HepG2 (cell line): ENCODE measurements at regions not wholly inside any gene's neighbourhood (a gene's known extent, or its start where the extent isn't known, plus 50 kb on each side); places are given as distances from the start of the nearest gene placed in this dataset.

ENCODE experiments used
- ATAC-seq: fragments of 200-7000 bp; cut with Tn5 transposase; 3 replicates; pipeline ENCODE4 v1.9.1; 2020; ENCODE audit warnings: mild to moderate bottlenecking, moderate library complexity
- BruUV-seq: library from RNA; stranded (reverse); fragments of 400-500 nt; replicated peaks from 2 replicates; lab custom pipeline; 2021; lab: Mats Ljungman, UMichigan
- CTCF ChIA-PET: fragments of 300-600 bp; formaldehyde crosslinking; extraction: SDS; loops from one replicate; lab custom pipeline; 2021; ENCODE audit warnings: low total read pairs, inconsistent platforms, low intra/inter-chr PET ratio; lab: Yijun Ruan, JAX
- POLR2A ChIA-PET: fragments of 350-600 bp; sonication (Branson Sonifier 250); formaldehyde crosslinking; loops from one replicate; lab custom pipeline; 2020; ENCODE audit warnings: antibody characterized with exemption, inconsistent platforms; lab: Yijun Ruan, JAX
- DNase-seq: peaks from one replicate; pipeline ENCODE4 v3.0.0-alpha.2; 2015; ENCODE audit warnings: low spot score
- FAIRE-seq: peaks from 3 replicates; lab custom pipeline; 2011; peaks lifted over from hg19 to GRCh38; lab: Jason Lieb, UNC
- H2AFZ ChIP-seq: one replicate; pipeline ENCODE4 v1.6.1; 2011; ENCODE audit warnings: low read length, inconsistent platforms
- H3K27ac ChIP-seq: fragments of 300-600 bp; 3 replicates; pipeline ENCODE4 v1.8.0; 2011; ENCODE audit warnings: mixed run types, mild to moderate bottlenecking, mixed read lengths, low read length, inconsistent platforms; ENCODE audit not compliant: insufficient read depth; ENCODE audit errors: extremely low read length
- H3K27me3 ChIP-seq, 2 experiments: fragments of 200-600 bp in 1 of 2; 2 replicates in 1 of 2; 3 replicates in 1 of 2; pipeline versions ENCODE4 v1.6.0 to v1.8.0; 2011; ENCODE audit warnings: low read length in 2 of 2, mild to moderate bottlenecking in 2 of 2, moderate library complexity in 2 of 2, inconsistent platforms in 1 of 2; ENCODE audit not compliant: insufficient read depth in 2 of 2, control insufficient read depth in 1 of 2
- H3K36me3 ChIP-seq, 2 experiments: fragments of 200-600 bp in 1 of 2; replicated peaks in 1 of 2; 2 replicates in 1 of 2; 3 replicates in 1 of 2; pipeline versions ENCODE4 v1.5.1 to v1.8.0; 2011; ENCODE audit warnings: low read length in 2 of 2, inconsistent platforms in 1 of 2; ENCODE audit not compliant: insufficient read depth in 2 of 2, control insufficient read depth in 1 of 2
- H3K4me1 ChIP-seq: 2 replicates; pipeline ENCODE4 v1.5.1; 2012; ENCODE audit warnings: low read length, inconsistent platforms; ENCODE audit not compliant: insufficient read depth
- H3K4me2 ChIP-seq: 2 replicates; pipeline ENCODE4 v1.6.0; 2011; ENCODE audit warnings: low read depth, low read length, inconsistent platforms
- H3K4me3 ChIP-seq, 3 experiments: fragments of 200-600 bp in 1 of 3; sonication (generic), shearing (Covaris generic) in 1 of 3; replicated peaks in 1 of 3; 2 replicates each; pipeline ENCODE4 v1.5.1; 2011 to 2016; ENCODE audit warnings: low read length in 3 of 3, inconsistent platforms in 2 of 3, low read depth in 2 of 3, mild to moderate bottlenecking in 2 of 3, control low read depth in 1 of 3, mixed read lengths in 1 of 3; ENCODE audit not compliant: insufficient read depth in 1 of 3
- H3K79me2 ChIP-seq: one replicate; pipeline ENCODE4 v1.6.1; 2011; ENCODE audit warnings: low read length, inconsistent platforms; ENCODE audit not compliant: insufficient read depth
- H3K9ac ChIP-seq: 2 replicates; pipeline ENCODE4 v1.6.0; 2011; ENCODE audit warnings: mild to moderate bottlenecking, low read depth, low read length, inconsistent platforms; ENCODE audit not compliant: insufficient read depth
- H3K9me3 ChIP-seq: 2 replicates; pipeline ENCODE4 v1.5.1; 2012; ENCODE audit warnings: mild to moderate bottlenecking, low read length
- H4K20me1 ChIP-seq: 2 replicates; pipeline ENCODE4 v1.6.0; 2011; ENCODE audit warnings: inconsistent platforms, mild to moderate bottlenecking, low read length, moderate library complexity; ENCODE audit not compliant: insufficient read depth
- ATM ChIP-seq: fragments of 450-650 bp; IDR thresholded peaks from 2 replicates; pipeline ENCODE4 v1.7.1; 2017; ENCODE audit warnings: mild to moderate bottlenecking, borderline replicate concordance
- FOXA3 ChIP-seq: IDR thresholded peaks from 2 replicates; pipeline ENCODE4 v1.6.1; 2016; ENCODE audit warnings: missing genetic modification reagents, missing compliant biosample characterization
- LRRFIP1 ChIP-seq: sonication (generic); formaldehyde crosslinking; conservative IDR thresholded peaks from 2 replicates; pipeline ENCODE4 v1.4.0; 2020; ENCODE audit warnings: missing genetic modification reagents
- MYC ChIP-seq: sonication (generic); formaldehyde crosslinking; IDR thresholded peaks from 2 replicates; pipeline ENCODE4 v1.9.0; 2021; ENCODE audit warnings: missing genetic modification reagents, borderline replicate concordance
- REL ChIP-seq: sonication (generic); formaldehyde crosslinking; conservative IDR thresholded peaks from 2 replicates; pipeline ENCODE4 v1.8.0; 2022; ENCODE audit warnings: mild to moderate bottlenecking, missing genetic modification reagents, moderate library complexity
- SATB2 ChIP-seq: sonication (generic); formaldehyde crosslinking; IDR thresholded peaks from 2 replicates; pipeline ENCODE4 v1.5.0; 2020; ENCODE audit warnings: missing genetic modification reagents
- ZIK1 ChIP-seq: sonication (generic); formaldehyde crosslinking; IDR thresholded peaks from 2 replicates; pipeline ENCODE4 v1.5.0; 2020; ENCODE audit warnings: mild to moderate bottlenecking, low read depth, missing genetic modification reagents, borderline replicate concordance
- ZNF136 ChIP-seq: sonication (generic); formaldehyde crosslinking; IDR thresholded peaks from 2 replicates; pipeline ENCODE4 v1.8.1; 2022; ENCODE audit warnings: low read depth, mild to moderate bottlenecking, moderate library complexity, missing genetic modification reagents
- ZNF18 ChIP-seq: sonication (generic); formaldehyde crosslinking; IDR thresholded peaks from 2 replicates; pipeline ENCODE4 v1.8.0; 2022; ENCODE audit warnings: mild to moderate bottlenecking, missing genetic modification reagents; ENCODE audit not compliant: insufficient replicate concordance
- ZNF337 ChIP-seq: sonication (generic); formaldehyde crosslinking; IDR thresholded peaks from 2 replicates; pipeline ENCODE4 v1.5.1; 2020; ENCODE audit warnings: missing genetic modification reagents, low read depth, mild to moderate bottlenecking, borderline replicate concordance
- ZNF383 ChIP-seq: sonication (generic); formaldehyde crosslinking; IDR thresholded peaks from 2 replicates; pipeline ENCODE4 v1.4.0; 2020; ENCODE audit warnings: missing genetic modification reagents, mild to moderate bottlenecking, borderline replicate concordance
- ZNF660 ChIP-seq: sonication (generic); formaldehyde crosslinking; IDR thresholded peaks from 2 replicates; pipeline ENCODE4 v1.5.1; 2020; ENCODE audit warnings: mild to moderate bottlenecking, low read depth, missing genetic modification reagents, borderline replicate concordance
- ZSCAN9 ChIP-seq: IDR thresholded peaks from 2 replicates; pipeline ENCODE4 v1.6.1; 2016; ENCODE audit warnings: borderline replicate concordance
- WGBS: methylation state at CpG from one replicate; pipeline ENCODE4 v1.1.6; 2017; ENCODE audit warnings: low lambda C conversion rate; 5-methylcytosine and 5-hydroxymethylcytosine counted together
- in situ Hi-C: cut with HindIII; loops from 2 replicates; pipeline ENCODE4 v1.10.0; 2017; ENCODE audit warnings: low pct_unique_long_range_greater_than_20kb; ENCODE audit not compliant: extremely low pct_ligation_motif_present
- intact Hi-C: fragments of 100-400 bp; cut with micrococcal nuclease; formaldehyde crosslinking; loops from one replicate; pipeline ENCODE4 v1.10.0; 2022; ENCODE audit not compliant: unreplicated experiment
- TF ChIP-seq, protein P1 (sequence below): IDR thresholded peaks from 2 replicates; pipeline ENCODE4 v1.6.1; 2016

DNA sequence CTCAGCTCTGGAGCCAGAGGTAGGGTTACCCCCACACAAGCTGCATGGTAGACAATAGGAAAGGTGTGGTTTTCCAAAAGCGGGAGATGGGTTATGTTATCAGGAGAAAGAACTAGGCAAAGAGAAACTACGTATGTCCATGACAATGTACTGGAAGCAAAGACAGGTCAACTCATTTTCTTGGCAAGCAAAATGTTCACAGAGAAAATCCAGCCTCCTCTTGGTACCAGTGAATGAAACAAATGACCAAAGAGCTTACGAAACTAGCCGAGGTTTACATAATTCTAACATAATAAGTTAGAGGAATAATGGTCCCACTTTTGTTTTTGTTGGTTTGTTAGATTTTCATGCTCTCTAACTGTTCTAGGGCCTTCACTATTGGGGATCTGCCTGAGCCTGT lies 338.1 kb upstream of the TGFBR2 start:
- ChIA-PET POLR2A (no interaction called here), CTCF (no interaction called here)
- H3K27ac ChIP-seq, result no peak overlapping the region
- H3K79me2 ChIP-seq, result no peaks in the 10 kb centered on the region
- H2AFZ ChIP-seq, result peak overlapping the region; percentile 57
- H3K4me2 ChIP-seq, result no peak overlapping the region
- DNase-seq, result no peak
- no TSS peak for BruUV-seq
- in situ Hi-C loops, result no loop called here
- TF ChIP-seq ZNF337, result no peak
- no peak for TF ChIP-seq ATM
- no peak for TF ChIP-seq ZNF18 (CRISPR knock-in tag)
- no peak for TF ChIP-seq ZNF136 (CRISPR knock-in tag)
- TF ChIP-seq ZNF660 (CRISPR knock-in tag), result no peak
- no peak for TF ChIP-seq ZNF383 (CRISPR knock-in tag)
- TF ChIP-seq ZSCAN9 (CRISPR knock-in tag), result no peak
- TF ChIP-seq ZIK1 (CRISPR knock-in tag), result no peak
- TF ChIP-seq SATB2 (CRISPR knock-in tag), result no peak
- no peak for TF ChIP-seq REL (CRISPR knock-in tag)
- TF ChIP-seq, protein P1, sequence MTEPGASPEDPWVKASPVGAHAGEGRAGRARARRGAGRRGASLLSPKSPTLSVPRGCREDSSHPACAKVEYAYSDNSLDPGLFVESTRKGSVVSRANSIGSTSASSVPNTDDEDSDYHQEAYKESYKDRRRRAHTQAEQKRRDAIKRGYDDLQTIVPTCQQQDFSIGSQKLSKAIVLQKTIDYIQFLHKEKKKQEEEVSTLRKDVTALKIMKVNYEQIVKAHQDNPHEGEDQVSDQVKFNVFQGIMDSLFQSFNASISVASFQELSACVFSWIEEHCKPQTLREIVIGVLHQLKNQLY (CRISPR knock-in tag), result no peak
- TF ChIP-seq LRRFIP1 (CRISPR knock-in tag), result no peak
- TF ChIP-seq FOXA3 (CRISPR knock-in tag), result no peak
- no peak for TF ChIP-seq MYC
- H3K27me3 ChIP-seq, result no peaks in the 10 kb centered on the region
- H3K4me3 ChIP-seq, result no peak overlapping the region
- 0 out of 2 replicates have a peak, but pooled peaks cover 3% of the 10 kb centered on the region for H3K9me3 ChIP-seq
- intact Hi-C loops, result no loop called here
- H3K36me3 ChIP-seq, result no peaks in the 10 kb centered on the region
- no peaks in the 10 kb centered on the region for H4K20me1 ChIP-seq
- peaks cover 18% of the 10 kb centered on the region for H3K4me1 ChIP-seq
- FAIRE-seq, result no peak
- H3K9ac ChIP-seq, result no peak overlapping the region
- WGBS, result 73% methylated on average over 4 of the region's 4 CpGs
- no peak for ATAC-seq
